ENCODE measurements at regions not wholly inside any gene's neighbourhood (a gene's known extent, or its start where the extent isn't known, plus 50 kb on each side); places are given as distances from the start of the nearest gene placed in this dataset.

DNA sequence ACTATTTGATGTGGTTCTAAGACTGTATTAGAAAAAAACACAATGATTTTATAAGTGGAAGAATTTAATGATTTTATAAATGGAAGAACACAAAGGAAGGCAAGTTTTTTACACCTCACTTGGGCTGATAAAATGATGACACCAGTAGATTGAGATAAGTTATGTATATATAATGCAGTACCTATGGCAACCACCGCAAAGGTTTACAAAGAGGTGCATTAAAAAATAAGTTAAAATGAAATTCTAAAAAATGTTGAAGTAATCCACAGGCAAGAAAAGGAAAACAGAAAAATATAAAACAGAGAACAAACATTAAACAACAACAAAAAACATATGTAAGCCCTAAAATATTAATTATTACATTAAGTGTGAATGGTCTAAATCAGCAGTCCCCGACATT is 490.9 kb upstream of the AADAT start:
- TF ChIP-seq POLR2A (IDR thresholded peaks at IDR 0.05) (no peak), CTCF (IDR thresholded peaks at IDR 0.05 in 4 of 5, conservative IDR thresholded peaks at IDR 0.05 in 1 of 5) (no peak)

Data from gastrocnemius medialis (tissue), 4 donors.